SK-N-SH (cell line): ENCODE measurements at regions not wholly inside any gene's neighbourhood (a gene's known extent, or its start where the extent isn't known, plus 50 kb on each side); places are given as distances from the start of the nearest gene placed in this dataset.

Experiments
- CTCF ChIA-PET: fragments of 300-600, 350-600 bp; formaldehyde crosslinking; extraction: SDS; loops from one replicate; lab custom pipeline; 2021; lab: Yijun Ruan, JAX
- POLR2A ChIA-PET: fragments of 350-600 bp; sonication (Branson Sonifier 250); formaldehyde crosslinking; extraction: SDS; loops from one replicate; lab custom pipeline; 2020; ENCODE audit warnings: antibody characterized with exemption, inconsistent platforms; lab: Yijun Ruan, JAX
- DNase-seq: peaks from one replicate; pipeline ENCODE4 v3.0.0; 2012
- H2AFZ ChIP-seq: fragments of 200-600 bp; sonication (generic); 2 replicates; pipeline ENCODE4 v1.8.1; 2016; ENCODE audit warnings: antibody characterized with exemption, mild to moderate bottlenecking, low read depth
- H3F3A ChIP-seq: fragments of 200-600 bp; sonication (generic); replicated peaks from 2 replicates; pipeline ENCODE3; 2016; ENCODE audit warnings: antibody characterized with exemption, mild to moderate bottlenecking; ENCODE audit not compliant: insufficient read depth
- H3K27ac ChIP-seq, 2 experiments: fragments of 200-500 bp in 1 of 2; fragments of 200-600 bp in 1 of 2; sonication (Bioruptor generic) in 1 of 2; sonication (generic), shearing (Covaris generic) in 1 of 2; 2 replicates each; pipeline versions ENCODE4 v1.5.1 to v1.6.1; 2014 to 2016; ENCODE audit warnings: low read depth in 2 of 2, inconsistent platforms in 1 of 2, low read length in 1 of 2, mild to moderate bottlenecking in 1 of 2, mixed read lengths in 1 of 2
- H3K27me3 ChIP-seq: fragments of 200-600 bp; sonication (generic), shearing (Covaris generic); 2 replicates; pipeline ENCODE4 v1.6.1; 2016; ENCODE audit warnings: mixed run types; ENCODE audit not compliant: insufficient read depth
- H3K36me3 ChIP-seq, 2 experiments: fragments of 200-500 bp in 1 of 2; fragments of 200-600 bp in 1 of 2; sonication (Bioruptor generic) in 1 of 2; sonication (generic) in 1 of 2; replicated peaks in 1 of 2; 2 replicates each; pipeline versions ENCODE3 to v1.5.1; 2014 to 2016; ENCODE audit warnings: low read length in 1 of 2, mild to moderate bottlenecking in 1 of 2; ENCODE audit not compliant: insufficient read depth in 2 of 2, control insufficient read depth in 1 of 2
- H3K4me1 ChIP-seq, 2 experiments: fragments of 200-500 bp in 1 of 2; fragments of 200-600 bp in 1 of 2; sonication (Bioruptor generic) in 1 of 2; sonication (generic), shearing (Covaris generic) in 1 of 2; 2 replicates each; pipeline versions ENCODE4 v1.5.1 to v1.6.1; 2014 to 2016; ENCODE audit warnings: low read depth in 1 of 2, low read length in 1 of 2, mixed run types in 1 of 2; ENCODE audit not compliant: insufficient read depth in 2 of 2, control insufficient read depth in 1 of 2
- H3K4me2 ChIP-seq: fragments of 200-600 bp; sonication (generic), shearing (Covaris generic); 2 replicates; pipeline ENCODE4 v1.6.1; 2017; ENCODE audit warnings: mixed run types
- H3K4me3 ChIP-seq, 2 experiments: fragments of 200-500 bp in 1 of 2; fragments of 200-600 bp in 1 of 2; sonication (Bioruptor generic) in 1 of 2; sonication (generic), shearing (Covaris generic) in 1 of 2; 2 replicates each; pipeline versions ENCODE4 v1.5.1 to v1.8.1; 2014 to 2016; ENCODE audit warnings: low read depth in 2 of 2, inconsistent platforms in 1 of 2, low read length in 1 of 2, mild to moderate bottlenecking in 1 of 2, mixed read lengths in 1 of 2, moderate library complexity in 1 of 2
- H3K79me2 ChIP-seq: fragments of 200-600 bp; sonication (generic); 2 replicates; pipeline ENCODE4 v1.8.1; 2017; ENCODE audit warnings: mild to moderate bottlenecking; ENCODE audit not compliant: insufficient read depth
- H3K9ac ChIP-seq: fragments of 200-600 bp; sonication (generic); 2 replicates; pipeline ENCODE4 v1.6.1; 2017; ENCODE audit warnings: mixed run types
- H3K9me2 ChIP-seq: fragments of 200-600 bp; sonication (generic); 2 replicates; pipeline ENCODE4 v1.6.1; 2017; ENCODE audit warnings: mixed run types
- H3K9me3 ChIP-seq: fragments of 200-600 bp; sonication (generic); 2 replicates; pipeline ENCODE4 v1.6.1; 2017; ENCODE audit warnings: mixed run types, mild to moderate bottlenecking, moderate library complexity
- H4K20me1 ChIP-seq: fragments of 200-600 bp; sonication (generic); 2 replicates; pipeline ENCODE4 v1.6.1; 2017; ENCODE audit warnings: mild to moderate bottlenecking, mixed run types; ENCODE audit not compliant: insufficient read depth
- ELF1 ChIP-seq: IDR thresholded peaks from 2 replicates; pipeline ENCODE4 v1.4.0; 2012
- EZH2phosphoT487 ChIP-seq: fragments of 200-600 bp; sonication (generic); IDR thresholded peaks from 2 replicates; pipeline ENCODE4 v1.6.1; 2017; ENCODE audit warnings: low read depth, mixed run types, mild to moderate bottlenecking, antibody characterized with exemption, moderate library complexity, borderline replicate concordance
- FOXJ3 ChIP-seq: sonication (generic); formaldehyde crosslinking; IDR thresholded peaks from 2 replicates; pipeline ENCODE4 v1.5.1; 2020; ENCODE audit warnings: mild to moderate bottlenecking, missing genetic modification reagents
- GABPA ChIP-seq: IDR thresholded peaks from 2 replicates; pipeline ENCODE4 v1.4.0; 2012; ENCODE audit warnings: low read depth, mild to moderate bottlenecking
- GATA2 ChIP-seq: sonication (generic); formaldehyde crosslinking; IDR thresholded peaks from 2 replicates; pipeline ENCODE4 v1.5.0; 2020; ENCODE audit warnings: mild to moderate bottlenecking, missing genetic modification reagents
- MAX ChIP-seq: IDR thresholded peaks from 2 replicates; pipeline ENCODE4 v1.4.0; 2012; ENCODE audit warnings: low read depth
- MEF2A ChIP-seq: IDR thresholded peaks from 2 replicates; pipeline ENCODE4 v1.4.0; 2012; ENCODE audit warnings: low read depth, borderline replicate concordance
- NFIC ChIP-seq: IDR thresholded peaks from 2 replicates; pipeline ENCODE4 v1.4.0; 2012; ENCODE audit warnings: borderline replicate concordance
- POLR2AphosphoS5 ChIP-seq: IDR thresholded peaks from 2 replicates; pipeline ENCODE4 v1.6.1; 2012; ENCODE audit warnings: low read depth, low read length
- RAD21 ChIP-seq: IDR thresholded peaks from 2 replicates; pipeline ENCODE4 v1.6.1; 2012; ENCODE audit warnings: mild to moderate bottlenecking, low read length
- REST ChIP-seq: IDR thresholded peaks from 2 replicates; pipeline ENCODE4 v1.6.1; 2012; ENCODE audit warnings: mild to moderate bottlenecking, low read depth, low read length, moderate library complexity
- RXRA ChIP-seq: IDR thresholded peaks from 2 replicates; pipeline ENCODE4 v1.4.0; 2012; ENCODE audit warnings: low read depth, mild to moderate bottlenecking, borderline replicate concordance
- SMC3 ChIP-seq: IDR thresholded peaks from 2 replicates; pipeline ENCODE4 v1.6.1; 2012; ENCODE audit warnings: low read depth, low read length, improper control_type of control experiment
- TAF1 ChIP-seq: IDR thresholded peaks from 2 replicates; pipeline ENCODE4 v1.6.1; 2012; ENCODE audit warnings: low read depth, mild to moderate bottlenecking, low read length, moderate library complexity, borderline replicate concordance
- TEAD4 ChIP-seq: IDR thresholded peaks from 2 replicates; pipeline ENCODE4 v1.4.0; 2012; ENCODE audit warnings: mild to moderate bottlenecking, borderline replicate concordance; ENCODE audit not compliant: insufficient read depth
- USF1 ChIP-seq: IDR thresholded peaks from 2 replicates; pipeline ENCODE4 v1.4.0; 2012; ENCODE audit warnings: low read depth, borderline replicate concordance
- WGBS: methylation state at CpG from one replicate; pipeline ENCODE4 v1.1.6; 2017; ENCODE audit warnings: low lambda C conversion rate; 5-methylcytosine and 5-hydroxymethylcytosine counted together
- TF ChIP-seq, protein P1 (sequence below): fragments of 200-600 bp; sonication (generic); IDR thresholded peaks from 2 replicates; pipeline ENCODE4 v1.6.1; 2017; ENCODE audit warnings: antibody characterized with exemption, mild to moderate bottlenecking, moderate library complexity

- H3K4me1 ChIP-seq, result no peaks in the 10 kb centered on the region
- no peak for DNase-seq
Observed at GRCh38 chr4:22942920-22943559, 250.3 kb downstream of the GBA3 start.

More at GRCh38 chr4:22942920-22943559, 250.3 kb downstream of the GBA3 start:
- H3K9ac ChIP-seq, result no peak overlapping the region
- no peaks in the 10 kb centered on the region for H4K20me1 ChIP-seq
- no peaks in the 10 kb centered on the region for H3K9me3 ChIP-seq
- no peaks in the 10 kb centered on the region for H3K9me2 ChIP-seq
- ChIA-PET POLR2A (no interaction called here), CTCF (no interaction called here)
- no peaks in the 10 kb centered on the region for H3K79me2 ChIP-seq
- WGBS, result 27% methylated on average over 6 of the region's 6 CpGs
- no peak overlapping the region for H3K4me3 ChIP-seq
- no peaks in the 10 kb centered on the region for H3K27me3 ChIP-seq
- H3K27ac ChIP-seq, result no peak overlapping the region
- no peak overlapping the region for H3K4me2 ChIP-seq
- TF ChIP-seq MEF2A (no peak), REST (no peak), NFIC (no peak), POLR2AphosphoS5 (no peak), TAF1 (no peak), MAX (no peak), SMC3 (no peak), TEAD4 (no peak), GATA2 (no peak), GABPA (no peak), FOXJ3 (no peak), ELF1 (no peak), RXRA (no peak), USF1 (no peak), RAD21 (no peak), EZH2phosphoT487 (no peak)
- TF ChIP-seq, protein P1, sequence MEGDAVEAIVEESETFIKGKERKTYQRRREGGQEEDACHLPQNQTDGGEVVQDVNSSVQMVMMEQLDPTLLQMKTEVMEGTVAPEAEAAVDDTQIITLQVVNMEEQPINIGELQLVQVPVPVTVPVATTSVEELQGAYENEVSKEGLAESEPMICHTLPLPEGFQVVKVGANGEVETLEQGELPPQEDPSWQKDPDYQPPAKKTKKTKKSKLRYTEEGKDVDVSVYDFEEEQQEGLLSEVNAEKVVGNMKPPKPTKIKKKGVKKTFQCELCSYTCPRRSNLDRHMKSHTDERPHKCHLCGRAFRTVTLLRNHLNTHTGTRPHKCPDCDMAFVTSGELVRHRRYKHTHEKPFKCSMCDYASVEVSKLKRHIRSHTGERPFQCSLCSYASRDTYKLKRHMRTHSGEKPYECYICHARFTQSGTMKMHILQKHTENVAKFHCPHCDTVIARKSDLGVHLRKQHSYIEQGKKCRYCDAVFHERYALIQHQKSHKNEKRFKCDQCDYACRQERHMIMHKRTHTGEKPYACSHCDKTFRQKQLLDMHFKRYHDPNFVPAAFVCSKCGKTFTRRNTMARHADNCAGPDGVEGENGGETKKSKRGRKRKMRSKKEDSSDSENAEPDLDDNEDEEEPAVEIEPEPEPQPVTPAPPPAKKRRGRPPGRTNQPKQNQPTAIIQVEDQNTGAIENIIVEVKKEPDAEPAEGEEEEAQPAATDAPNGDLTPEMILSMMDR, result no peak
- no peak overlapping the region for H2AFZ ChIP-seq
- H3K36me3 ChIP-seq, result no peaks in the 10 kb centered on the region
- no peaks in the 10 kb centered on the region for H3F3A ChIP-seq
